AG20443 (cell line): ENCODE measurements at regions not wholly inside any gene's neighbourhood (a gene's known extent, or its start where the extent isn't known, plus 50 kb on each side); places are given as distances from the start of the nearest gene placed in this dataset.
A peak's percentile ranks its signal among the peaks of the same experiment; 100 is the strongest.

ENCODE experiments used
- DNase-seq: peaks from one replicate; pipeline ENCODE4 v3.0.0; 2012; ENCODE audit warnings: low spot score, mixed read lengths

GRCh38 chr12:38139456-38139855 lies 177.1 kb upstream of the ALG10B start:
- DNase-seq, result no peak

- DNase-seq, result no peak
Observed at GRCh38 chr12:38141239-38141638, 175.3 kb upstream of the ALG10B start.

- no peak for DNase-seq
Observed at GRCh38 chr12:38141861-38142260, 174.7 kb upstream of the ALG10B start.

- no peak for DNase-seq
Observed at GRCh38 chr12:38142974-38143373, 173.6 kb upstream of the ALG10B start.

GRCh38 chr12:38144049-38144448 lies 172.5 kb upstream of the ALG10B start:
- no peak for DNase-seq

GRCh38 chr12:38144601-38145436 lies 171.8 kb upstream of the ALG10B start:
- no peak for DNase-seq

- peak; percentile 27 for DNase-seq
Observed at GRCh38 chr12:38149395-38150073, 167.0 kb upstream of the ALG10B start.

- DNase-seq, result no peak
Observed at GRCh38 chr12:38151991-38152700, 164.4 kb upstream of the ALG10B start.

- DNase-seq, result no peak
Observed at GRCh38 chr12:38152816-38153736, 163.5 kb upstream of the ALG10B start.

- DNase-seq, result no peak
Observed at GRCh38 chr12:38153737-38154061, 162.9 kb upstream of the ALG10B start.

GRCh38 chr12:38154096-38155019 lies 162.2 kb upstream of the ALG10B start:
- DNase-seq, result no peak

- no peak for DNase-seq
Observed at GRCh38 chr12:38155020-38155395, 161.6 kb upstream of the ALG10B start.

GRCh38 chr12:38155526-38156496 lies 160.8 kb upstream of the ALG10B start:
- DNase-seq, result no peak

- no peak for DNase-seq
Observed at GRCh38 chr12:38156497-38157245, 159.9 kb upstream of the ALG10B start.

- DNase-seq, result no peak
Observed at GRCh38 chr12:38157274-38157932, 159.2 kb upstream of the ALG10B start.

GRCh38 chr12:38157933-38158401 lies 158.6 kb upstream of the ALG10B start:
- no peak for DNase-seq

- no peak for DNase-seq
Observed at GRCh38 chr12:38158428-38159091, 158.0 kb upstream of the ALG10B start.

- DNase-seq, result no peak
Observed at GRCh38 chr12:38159092-38159551, 157.5 kb upstream of the ALG10B start.
